ENCODE measurements at regions not wholly inside any gene's neighbourhood (a gene's known extent, or its start where the extent isn't known, plus 50 kb on each side); places are given as distances from the start of the nearest gene placed in this dataset.

DNA sequence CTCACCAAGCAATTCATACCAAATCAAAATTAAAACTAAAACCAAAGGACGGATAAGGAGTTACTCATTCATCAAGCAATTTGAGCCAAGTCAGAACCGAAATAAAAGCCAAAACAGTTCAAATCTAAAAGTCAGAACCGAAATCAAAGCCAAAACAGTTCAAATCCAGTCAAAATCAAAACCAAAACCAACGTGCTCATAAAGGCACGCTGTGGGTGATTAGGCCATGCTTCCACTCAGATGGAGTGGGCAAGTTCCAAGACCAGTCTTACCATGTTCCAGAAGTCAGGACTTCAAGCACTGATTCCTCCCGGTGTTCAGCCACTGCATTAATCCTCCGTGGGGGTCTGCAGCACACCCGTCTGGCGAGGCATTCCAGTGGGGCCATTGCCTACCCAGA lies 409.3 kb downstream of the TGFB2 start:
- no peak for TF ChIP-seq CTCF (conservative IDR thresholded peaks at IDR 0.05 in 1 of 2, IDR thresholded peaks at IDR 0.05 in 1 of 2; ENCODE audit: low read depth in 1 of 2, low read length in 2 of 2)
- TF ChIP-seq EZH2 (IDR thresholded peaks at IDR 0.05; ENCODE audit: low read length, missing control alignments) = no peak
